ENCODE measurements at regions not wholly inside any gene's neighbourhood (a gene's known extent, or its start where the extent isn't known, plus 50 kb on each side); places are given as distances from the start of the nearest gene placed in this dataset.

GRCh38 chr13:80040196-80040980 lies 300.5 kb downstream of the SPRY2 start (continued):
- TF ChIP-seq ZNF462 (CRISPR knock-in tag; IDR thresholded peaks at IDR 0.05): no peak
- no peak for TF ChIP-seq STAT1 (IDR thresholded peaks at IDR 0.05; ENCODE audit: unreplicated experiment)

GRCh38 chr13:80039000-80039399 lies 301.9 kb downstream of the SPRY2 start:
- Histone ChIP-seq H3K4me3 (no peak overlapping the region), H3F3A (replicated peaks; ENCODE audit: low read depth) (no peaks in the 10 kb centered on the region), H3K36me3 (ENCODE audit: insufficient read depth) (no peaks in the 10 kb centered on the region), H3K79me2 (replicated peaks; ENCODE audit: insufficient read depth) (no peaks in the 10 kb centered on the region), H2AFZ (no peak overlapping the region), H3K27ac (ENCODE audit: low read depth) (no peak overlapping the region), H3K4me1 (ENCODE audit: insufficient read depth) (no peaks in the 10 kb centered on the region), H3K27me3 (ENCODE audit: insufficient read depth) (no peaks in the 10 kb centered on the region), H4K20me1 (replicated peaks; ENCODE audit: insufficient read depth) (no peaks in the 10 kb centered on the region), H3K9me2 (ENCODE audit: insufficient read depth) (0 out of 2 replicates have a peak, but pooled peaks cover 6% of the 10 kb centered on the region), H3K4me2 (no peak overlapping the region)
- no peaks in the 10 kb centered on the region for H3K36me3 Mint-ChIP-seq (ENCODE audit: low read depth)
- H3K27me3 Mint-ChIP-seq (ENCODE audit: insufficient read depth, low read depth, poor library complexity): peaks cover 2% of the 10 kb centered on the region
- ATAC-seq (no peak), DNase-seq (ENCODE audit: low spot score) (no peak)
- TF ChIP-seq ZNF462 (CRISPR knock-in tag; IDR thresholded peaks at IDR 0.05) (no peak), POLR2AphosphoS5 (IDR thresholded peaks at IDR 0.05; ENCODE audit: low read depth) (no peak)
- no peaks in the 10 kb centered on the region for H3K9me3 Mint-ChIP-seq
- H3K4me1 Mint-ChIP-seq: no peaks in the 10 kb centered on the region; the same call in 1 of the 3 replicates
- no peak overlapping the region for H3K27ac Mint-ChIP-seq
- no peak overlapping the region for H3K4me3 Mint-ChIP-seq

Measured in GM23338 (cell line).